Common myeloid progenitor, CD34-positive (primary cell): ENCODE measurements at regions not wholly inside any gene's neighbourhood (a gene's known extent, or its start where the extent isn't known, plus 50 kb on each side); places are given as distances from the start of the nearest gene placed in this dataset.

Source experiments
- CTCF ChIA-PET: fragments of 350-600 bp; sonication (Branson Sonifier 250); formaldehyde crosslinking; loops from one replicate; lab custom pipeline; 2021; ENCODE audit warnings: antibody characterized with exemption; lab: Charles Lee
- POLR2A ChIA-PET: fragments of 350-600 bp; sonication (Branson Sonifier 250); formaldehyde crosslinking; loops from one replicate; lab custom pipeline; 2021; ENCODE audit warnings: antibody characterized with exemption; lab: Charles Lee
- DNase-seq, 3 donors: peaks; one replicate each; pipeline versions ENCODE4 v3.0.0 to v3.0.0-alpha.2; 2013
- H3K27ac ChIP-seq, 2 experiments: 1 replicate in 1 of 2; 2 replicates in 1 of 2; pipeline ENCODE4 v1.7.0; 2013; ENCODE audit warnings: inconsistent platforms in 2 of 2, low read length in 2 of 2, mild to moderate bottlenecking in 2 of 2, low read depth in 1 of 2, moderate library complexity in 1 of 2; ENCODE audit not compliant: severe bottlenecking in 2 of 2, insufficient read depth in 1 of 2, poor library complexity in 1 of 2
- H3K27me3 ChIP-seq, 5 experiments: replicated peaks in 2 of 5; 1 replicate in 3 of 5; 2 replicates in 2 of 5; pipeline versions ENCODE4 v1.6.1 to v1.7.0; 2013; ENCODE audit warnings: low read length in 4 of 5, mild to moderate bottlenecking in 2 of 5, moderate library complexity in 2 of 5, inconsistent platforms in 1 of 5; ENCODE audit not compliant: insufficient read depth in 5 of 5, control insufficient read depth in 4 of 5
- H3K36me3 ChIP-seq, 4 experiments: 1 replicate in 2 of 4; 2 replicates in 2 of 4; pipeline versions ENCODE4 v1.6.1 to v1.7.0; 2013; ENCODE audit warnings: low read length in 3 of 4, control low read depth in 1 of 4, mild to moderate bottlenecking in 1 of 4; ENCODE audit not compliant: control insufficient read depth in 4 of 4, insufficient read depth in 4 of 4
- H3K4me1 ChIP-seq, 4 experiments: 1 replicate in 3 of 4; 2 replicates in 1 of 4; pipeline versions ENCODE4 v1.6.1 to v1.7.1; 2013; ENCODE audit warnings: low read length in 3 of 4, mild to moderate bottlenecking in 3 of 4, control low read depth in 1 of 4, inconsistent platforms in 1 of 4, moderate library complexity in 1 of 4; ENCODE audit not compliant: control insufficient read depth in 4 of 4, insufficient read depth in 4 of 4; ENCODE audit errors: control extremely low read depth in 1 of 4
- H3K4me3 ChIP-seq, 7 experiments: 1 replicate in 4 of 7; 2 replicates in 3 of 7; pipeline versions ENCODE4 v1.5.1 to v1.7.0; 2013; ENCODE audit warnings: mild to moderate bottlenecking in 7 of 7, low read length in 6 of 7, moderate library complexity in 6 of 7, inconsistent platforms in 2 of 7, low read depth in 2 of 7, control low read depth in 1 of 7; ENCODE audit not compliant: insufficient read depth in 4 of 7, control insufficient read depth in 1 of 7; ENCODE audit errors: extremely low read depth in 1 of 7
- H3K9me3 ChIP-seq, 5 experiments: 1 replicate in 4 of 5; 2 replicates in 1 of 5; pipeline versions ENCODE4 v1.6.1 to v1.7.1; 2013; ENCODE audit warnings: low read length in 4 of 5, mild to moderate bottlenecking in 2 of 5, inconsistent platforms in 1 of 5, low read depth in 1 of 5, moderate library complexity in 1 of 5; ENCODE audit not compliant: control insufficient read depth in 4 of 5, insufficient read depth in 2 of 5; ENCODE audit errors: control extremely low read depth in 1 of 5
- WGBS: methylation state at CpG from one replicate; pipeline ENCODE4 v1.1.5; 2013; ENCODE audit not compliant: insufficient coverage; 5-methylcytosine and 5-hydroxymethylcytosine counted together

GRCh38 chr5:20370061-20370460 is 382.1 kb upstream of the CDH18 start:
- POLR2A ChIA-PET: interaction anchor here (0.7 kb wide), 1 partner anchor 362 kb away, joined by 3 read pairs; no protein-coding TSS in a partner anchor
- H3K36me3 ChIP-seq: no peaks in the 10 kb centered on the region
- WGBS: no CpG with 5 or more reads among the region's 2 CpGs

GRCh38 chr5:20369518-20369885 is 381.5 kb upstream of the CDH18 start:
- CTCF ChIA-PET: interaction anchor here (1.0 kb wide), 1 partner anchor 10 kb away, joined by 3 read pairs; no protein-coding TSS in a partner anchor
- WGBS: 100% methylated on average over 1 of the region's 3 CpGs

More at GRCh38 chr5:20370061-20370460, 382.1 kb upstream of the CDH18 start:
- H3K4me1 ChIP-seq: peaks cover 0 to 2% (median 0%) of the 10 kb centered on the region in 4 experiments
- CTCF ChIA-PET: no interaction called here
- H3K27ac ChIP-seq: no peak overlapping the region
- H3K27me3 ChIP-seq: no peaks in the 10 kb centered on the region
- H3K9me3 ChIP-seq: no peaks in the 10 kb centered on the region
- no peak overlapping the region for H3K4me3 ChIP-seq
- no peak for DNase-seq

GRCh38 chr5:20368571-20369517 is 380.8 kb upstream of the CDH18 start:
- 95% methylated on average over 2 of the region's 3 CpGs for WGBS
- no peak for DNase-seq
- no peak overlapping the region for H3K27ac ChIP-seq
- H3K4me3 ChIP-seq: no peak overlapping the region
- H3K9me3 ChIP-seq: no peaks in the 10 kb centered on the region
- ChIA-PET POLR2A (no interaction called here), CTCF (interaction anchor here (1.0 kb wide), 1 partner anchor 10 kb away, joined by 3 read pairs; no protein-coding TSS in a partner anchor)
- H3K4me1 ChIP-seq: peaks cover 0 to 2% (median 0%) of the 10 kb centered on the region in 4 experiments
- no peaks in the 10 kb centered on the region for H3K27me3 ChIP-seq
- H3K36me3 ChIP-seq: no peaks in the 10 kb centered on the region

More at GRCh38 chr5:20369518-20369885, 381.5 kb upstream of the CDH18 start:
- Histone ChIP-seq H3K27me3 (no peaks in the 10 kb centered on the region), H3K9me3 (no peaks in the 10 kb centered on the region), H3K4me3 (no peak overlapping the region), H3K27ac (no peak overlapping the region), H3K36me3 (no peaks in the 10 kb centered on the region), H3K4me1 (peaks cover 0 to 2% (median 0%) of the 10 kb centered on the region in 4 experiments)
- DNase-seq: no peak
- POLR2A ChIA-PET: interaction anchor here (0.7 kb wide), 1 partner anchor 361 kb away, joined by 3 read pairs; no protein-coding TSS in a partner anchor

GRCh38 chr5:20367178-20367577 is 379.2 kb upstream of the CDH18 start:
- POLR2A ChIA-PET: no interaction called here
- Histone ChIP-seq H3K4me1 (peaks cover 0 to 2% (median 0%) of the 10 kb centered on the region in 4 experiments), H3K4me3 (no peak overlapping the region), H3K27me3 (no peaks in the 10 kb centered on the region), H3K27ac (no peak overlapping the region), H3K36me3 (no peaks in the 10 kb centered on the region), H3K9me3 (no peaks in the 10 kb centered on the region)
- CTCF ChIA-PET: interaction anchor here (0.6 kb wide), 1 partner anchor 26 kb away, joined by 3 read pairs; no protein-coding TSS in a partner anchor
- DNase-seq: no peak
- WGBS: 100% methylated on average over 1 of the region's 5 CpGs

- no peak overlapping the region for H3K27ac ChIP-seq
- no peak overlapping the region for H3K4me3 ChIP-seq
- H3K4me1 ChIP-seq: no peaks in the 10 kb centered on the region
- no peaks in the 10 kb centered on the region for H3K36me3 ChIP-seq
- POLR2A ChIA-PET: no interaction called here
- CTCF ChIA-PET: no interaction called here
- DNase-seq: no peak
- H3K9me3 ChIP-seq: no peaks in the 10 kb centered on the region
- WGBS: 100% methylated on average over 2 of the region's 2 CpGs
- no peaks in the 10 kb centered on the region for H3K27me3 ChIP-seq
These were observed 372.3 kb upstream of the CDH18 start for GRCh38 chr5:20360263-20360662.

- POLR2A ChIA-PET: no interaction called here
- H3K4me3 ChIP-seq: no peak overlapping the region
- H3K27me3 ChIP-seq: no peaks in the 10 kb centered on the region
These were observed 371.4 kb upstream of the CDH18 start for GRCh38 chr5:20359377-20359776.

GRCh38 chr5:20353499-20353898 is 365.5 kb upstream of the CDH18 start:
- POLR2A ChIA-PET: no interaction called here
- Histone ChIP-seq H3K4me3 (no peak overlapping the region), H3K9me3 (no peaks in the 10 kb centered on the region), H3K27ac (no peak overlapping the region), H3K36me3 (no peaks in the 10 kb centered on the region), H3K4me1 (no peaks in the 10 kb centered on the region), H3K27me3 (no peaks in the 10 kb centered on the region)
- CTCF ChIA-PET: no interaction called here
- DNase-seq: no peak
- 85% methylated on average over 2 of the region's 3 CpGs for WGBS

More at GRCh38 chr5:20359377-20359776, 371.4 kb upstream of the CDH18 start:
- CTCF ChIA-PET: no interaction called here
- Histone ChIP-seq H3K27ac (no peak overlapping the region), H3K4me1 (no peaks in the 10 kb centered on the region), H3K36me3 (no peaks in the 10 kb centered on the region), H3K9me3 (no peaks in the 10 kb centered on the region)
- no CpG with 5 or more reads among the region's 1 CpG for WGBS
- DNase-seq: no peak
